ENCODE measurements at regions not wholly inside any gene's neighbourhood (a gene's known extent, or its start where the extent isn't known, plus 50 kb on each side); places are given as distances from the start of the nearest gene placed in this dataset.
"Not testable (repeated sequence)": the region's sequence is repeated elsewhere in the genome, so short reads cannot be mapped to it uniquely, and the experiment has no call there.

DNA sequence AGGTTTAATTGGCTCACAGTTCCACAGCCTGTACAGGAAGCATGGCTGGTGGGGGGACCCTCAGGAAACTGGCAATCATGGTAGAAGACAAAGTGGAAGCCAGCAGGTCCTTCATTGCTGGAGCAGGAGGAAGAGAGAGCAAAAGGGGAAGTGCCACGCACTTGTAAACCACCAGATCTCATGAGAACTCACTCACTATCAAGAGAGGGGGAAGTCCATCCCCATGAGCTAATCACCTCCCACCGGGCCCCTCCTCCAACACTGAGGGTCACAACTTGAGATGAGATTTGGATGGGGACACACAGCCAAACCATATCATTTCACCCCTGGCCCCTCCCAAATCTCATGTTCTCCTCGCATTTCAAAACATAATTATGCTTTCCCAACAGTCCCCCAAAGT, 171.9 kb upstream of the CACNA2D1 start:
- 79% methylated on average over 3 of the region's 3 CpGs for WGBS
- DNase-seq (ENCODE audit: extremely low spot score), result no peak
- no peak overlapping the region for H3K27ac ChIP-seq (ENCODE audit: low read depth)
- H3K4me1 ChIP-seq (ENCODE audit: insufficient read depth), result no peaks in the 10 kb centered on the region
- no peaks in the 10 kb centered on the region for H3K36me3 ChIP-seq (ENCODE audit: insufficient read depth)
- H3K4me3 ChIP-seq (ENCODE audit: low read depth, low read length), result no peak overlapping the region

DNA sequence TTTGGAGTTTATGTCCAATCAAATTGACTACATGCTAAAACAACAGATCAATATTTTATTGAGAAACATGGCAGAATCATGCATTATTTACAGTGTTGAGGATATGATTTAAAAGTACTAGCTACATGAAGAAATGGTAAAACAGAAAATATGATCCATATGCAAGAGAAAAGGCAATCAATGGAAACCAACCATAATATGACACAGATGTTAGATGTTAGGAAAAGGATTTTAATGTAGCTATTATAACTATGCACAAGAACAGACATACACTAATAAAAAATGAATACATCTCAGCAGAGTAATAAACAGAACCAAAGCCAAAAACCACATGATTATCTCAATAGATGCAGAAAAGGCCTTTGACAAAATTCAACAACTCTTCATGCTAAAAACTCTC, 166.2 kb upstream of the CACNA2D1 start:
- no peak for DNase-seq (ENCODE audit: extremely low spot score)
- Histone ChIP-seq H3K36me3 (ENCODE audit: insufficient read depth) (no peaks in the 10 kb centered on the region), H3K4me1 (ENCODE audit: insufficient read depth) (no peaks in the 10 kb centered on the region), H3K27ac (ENCODE audit: low read depth) (no peak overlapping the region), H3K4me3 (ENCODE audit: low read depth, low read length) (no peak overlapping the region)

DNA sequence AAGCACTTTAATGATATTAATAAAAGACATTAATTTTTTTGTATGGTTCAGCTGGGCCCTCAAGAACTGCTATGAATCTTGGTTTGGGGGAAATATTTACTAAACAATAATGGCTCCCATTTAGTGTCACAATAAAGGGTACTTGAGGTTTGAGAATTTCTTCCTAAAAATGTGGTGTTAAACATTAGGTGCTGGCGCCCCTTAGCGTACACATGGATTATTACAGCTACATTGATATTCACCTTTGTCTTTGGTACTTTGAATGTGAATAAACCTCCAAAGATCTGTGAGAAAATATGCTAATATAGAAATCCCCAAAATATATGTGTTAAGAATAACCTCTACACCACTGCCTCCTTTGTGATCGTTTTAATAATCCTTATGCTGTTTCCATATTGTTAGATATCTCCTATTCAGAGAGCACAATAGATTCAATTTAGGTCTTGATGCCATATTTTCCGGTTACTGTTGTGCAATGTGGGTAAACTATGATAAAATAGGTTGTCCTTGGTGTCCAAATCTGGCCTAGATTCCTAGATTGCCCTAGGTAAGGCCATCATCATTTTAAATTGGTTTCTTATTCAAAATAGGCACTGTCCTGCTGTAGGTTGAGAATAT, 161.8 kb upstream of the CACNA2D1 start:
- Histone ChIP-seq H3K36me3 (ENCODE audit: insufficient read depth) (no peaks in the 10 kb centered on the region), H3K4me1 (ENCODE audit: insufficient read depth) (no peaks in the 10 kb centered on the region), H3K4me3 (ENCODE audit: low read depth, low read length) (no peak overlapping the region), H3K27ac (ENCODE audit: low read depth) (no peak overlapping the region)
- 22% methylated on average over 4 of the region's 4 CpGs for WGBS
- no peak for DNase-seq (ENCODE audit: extremely low spot score)

DNA sequence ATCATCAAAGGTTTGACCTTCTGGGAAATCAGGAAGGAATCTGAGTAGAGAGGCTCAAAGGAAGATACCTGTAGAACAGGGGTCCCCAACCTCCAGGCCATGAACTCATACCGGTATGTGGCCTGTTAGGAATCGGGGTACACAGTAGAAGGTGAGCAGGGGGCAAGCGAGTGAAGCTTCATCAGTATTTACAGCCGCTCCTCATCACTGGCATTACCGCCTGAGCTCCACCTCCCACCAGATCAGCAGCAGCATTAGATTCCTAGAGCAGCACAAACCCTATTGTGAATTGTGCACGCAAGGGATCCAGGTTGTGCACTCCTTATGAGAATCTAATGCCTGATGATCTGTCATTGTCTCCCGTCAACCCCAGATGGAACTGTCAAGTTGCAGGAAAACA, 158.5 kb upstream of the CACNA2D1 start:
- no peak for DNase-seq (ENCODE audit: extremely low spot score)
- WGBS, result 98% methylated on average over 7 of the region's 7 CpGs
- no peak overlapping the region for H3K4me3 ChIP-seq (ENCODE audit: low read depth, low read length)
- no peaks in the 10 kb centered on the region for H3K36me3 ChIP-seq (ENCODE audit: insufficient read depth)
- no peak overlapping the region for H3K27ac ChIP-seq (ENCODE audit: low read depth)
- H3K4me1 ChIP-seq (ENCODE audit: insufficient read depth), result no peaks in the 10 kb centered on the region

DNA sequence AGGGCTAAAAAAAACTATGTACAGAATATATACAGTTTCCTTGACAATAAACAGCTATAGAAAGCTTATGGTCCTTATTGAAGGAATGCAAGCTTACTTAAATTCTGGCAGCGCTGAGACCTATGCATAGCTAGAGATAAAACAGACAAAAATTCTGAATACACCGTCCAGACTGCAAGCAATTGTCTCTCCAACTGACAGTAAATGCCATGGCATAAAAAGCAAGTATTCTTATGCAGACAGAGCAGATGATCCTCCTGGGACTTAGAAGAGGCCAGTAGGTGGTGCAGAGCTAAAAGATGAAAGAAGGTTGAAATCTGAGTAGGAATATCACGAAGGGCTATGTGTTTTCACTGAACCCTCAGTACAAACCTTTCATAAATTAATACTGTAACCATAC, 157.0 kb upstream of the CACNA2D1 start:
- no peak overlapping the region for H3K27ac ChIP-seq (ENCODE audit: low read depth)
- no peaks in the 10 kb centered on the region for H3K36me3 ChIP-seq (ENCODE audit: insufficient read depth)
- no peaks in the 10 kb centered on the region for H3K4me1 ChIP-seq (ENCODE audit: insufficient read depth)
- WGBS, result 31% methylated on average over 3 of the region's 3 CpGs
- no peak for DNase-seq (ENCODE audit: extremely low spot score)
- no peak overlapping the region for H3K4me3 ChIP-seq (ENCODE audit: low read depth, low read length)

DNA sequence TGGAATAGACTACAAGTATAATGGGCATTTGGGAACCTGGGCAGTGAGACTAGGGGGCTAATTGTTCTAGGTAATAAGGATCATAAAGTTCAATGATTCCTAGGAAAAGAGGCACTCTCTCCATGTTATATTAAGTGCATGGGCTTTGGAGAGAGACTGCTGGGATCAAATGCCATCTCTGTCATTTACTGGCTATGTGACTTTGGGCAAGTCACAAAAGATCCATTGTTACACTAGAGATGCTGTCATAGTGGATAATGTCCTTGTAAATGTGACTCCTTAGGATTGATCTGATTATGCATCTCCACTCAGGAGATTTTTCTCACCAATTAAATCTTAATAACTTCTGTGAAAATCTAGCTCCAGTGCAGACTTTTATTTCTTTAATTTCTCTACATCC, 156.3 kb upstream of the CACNA2D1 start:
- DNase-seq (ENCODE audit: extremely low spot score), result no peak
- Histone ChIP-seq H3K27ac (ENCODE audit: low read depth) (no peak overlapping the region), H3K4me3 (ENCODE audit: low read depth, low read length) (no peak overlapping the region), H3K4me1 (ENCODE audit: insufficient read depth) (no peaks in the 10 kb centered on the region), H3K36me3 (ENCODE audit: insufficient read depth) (no peaks in the 10 kb centered on the region)

DNA sequence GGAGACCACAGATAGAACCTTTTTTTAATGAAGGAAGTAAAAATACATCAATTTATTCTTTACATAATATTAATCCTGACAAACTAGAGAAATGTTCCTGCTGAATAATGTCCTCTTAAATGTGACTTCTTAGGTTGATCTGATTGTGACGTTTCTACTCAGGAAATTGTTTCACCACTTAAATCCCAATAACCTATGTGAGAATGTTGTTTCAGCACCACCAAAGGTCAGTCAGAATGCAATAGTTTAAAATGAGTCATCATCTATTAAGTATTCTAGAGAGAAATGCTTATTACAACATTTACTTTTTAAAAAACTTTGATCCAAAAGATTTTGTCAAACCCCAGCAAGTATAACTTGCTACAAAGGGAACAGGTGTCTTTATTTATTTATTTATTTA, 155.4 kb upstream of the CACNA2D1 start:
- Histone ChIP-seq H3K27ac (ENCODE audit: low read depth) (no peak overlapping the region), H3K4me3 (ENCODE audit: low read depth, low read length) (no peak overlapping the region), H3K36me3 (ENCODE audit: insufficient read depth) (no peaks in the 10 kb centered on the region), H3K4me1 (ENCODE audit: insufficient read depth) (no peaks in the 10 kb centered on the region)
- 62% methylated on average over 1 of the region's 1 CpG for WGBS
- no peak for DNase-seq (ENCODE audit: extremely low spot score)

DNA sequence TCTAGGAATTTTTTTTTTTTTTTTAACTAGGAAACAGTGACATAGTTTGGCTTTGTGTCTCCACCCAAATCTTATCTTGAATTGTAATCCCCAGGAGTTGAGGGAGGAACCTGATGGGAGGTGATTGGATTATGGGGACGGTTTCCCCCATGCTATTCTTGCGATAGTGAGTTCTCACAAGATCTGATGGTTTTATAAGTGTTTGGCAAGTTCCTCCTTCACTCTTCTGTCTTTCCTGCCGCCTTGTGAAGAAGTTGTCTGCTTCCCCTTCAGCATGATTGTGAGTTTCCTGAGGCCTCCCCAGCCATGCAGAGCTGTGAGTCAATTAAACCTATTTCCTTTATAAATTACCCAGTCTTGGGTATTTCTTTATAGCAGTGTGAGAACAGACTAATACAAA, 152.2 kb upstream of the CACNA2D1 start:
- H3K4me3 ChIP-seq (ENCODE audit: low read depth, low read length); H3K4me1 ChIP-seq (ENCODE audit: insufficient read depth); H3K27ac ChIP-seq (ENCODE audit: low read depth); DNase-seq (ENCODE audit: extremely low spot score); H3K36me3 ChIP-seq (ENCODE audit: insufficient read depth): not testable (repeated sequence)
- 72% methylated on average over 3 of the region's 3 CpGs for WGBS

DNA sequence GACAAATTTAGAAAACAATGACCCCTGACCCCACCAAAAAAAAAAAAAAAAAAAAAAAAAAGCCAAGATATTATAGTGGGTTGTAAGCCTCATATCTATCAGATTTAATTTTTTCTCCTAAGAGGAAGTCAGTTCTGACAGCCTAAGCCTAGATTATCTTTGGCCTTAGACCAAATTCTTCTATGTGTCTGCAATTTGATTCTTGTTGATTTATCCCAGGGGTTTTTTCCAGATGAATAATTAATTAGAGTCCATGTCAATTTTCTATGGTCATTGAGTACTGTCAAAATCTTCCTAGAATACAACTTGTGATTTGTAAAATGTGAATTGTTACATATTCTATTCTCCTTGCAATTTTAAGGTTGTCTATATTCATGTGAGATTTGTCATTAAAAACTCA, 151.6 kb upstream of the CACNA2D1 start:
- Histone ChIP-seq H3K4me1 (ENCODE audit: insufficient read depth) (no peaks in the 10 kb centered on the region), H3K27ac (ENCODE audit: low read depth) (no peak overlapping the region), H3K36me3 (ENCODE audit: insufficient read depth) (no peaks in the 10 kb centered on the region), H3K4me3 (ENCODE audit: low read depth, low read length) (no peak overlapping the region)
- DNase-seq (ENCODE audit: extremely low spot score), result no peak

DNA sequence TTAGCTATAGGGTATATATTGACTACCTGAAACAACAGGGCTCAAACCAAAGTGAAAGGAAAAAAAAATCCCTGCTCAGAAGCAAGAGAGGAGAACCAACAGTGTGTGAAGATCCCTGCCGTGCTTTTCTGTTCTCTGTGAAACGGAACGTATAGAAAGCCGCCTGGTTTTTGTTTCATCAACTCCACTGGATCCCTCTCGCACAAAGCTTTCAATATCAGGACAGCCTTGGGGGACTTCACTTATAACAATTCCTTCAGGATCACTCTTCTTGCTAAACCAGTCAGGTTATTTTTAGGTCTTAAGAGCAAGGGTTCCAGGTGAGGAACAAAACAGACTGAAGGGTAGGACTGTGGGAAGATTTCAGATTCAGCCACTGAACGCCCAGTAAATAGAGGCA, 151.1 kb upstream of the CACNA2D1 start:
- Histone ChIP-seq H3K4me1 (ENCODE audit: insufficient read depth) (no peaks in the 10 kb centered on the region), H3K4me3 (ENCODE audit: low read depth, low read length) (no peak overlapping the region), H3K27ac (ENCODE audit: low read depth) (no peak overlapping the region), H3K36me3 (ENCODE audit: insufficient read depth) (no peaks in the 10 kb centered on the region)
- 44% methylated on average over 6 of the region's 6 CpGs for WGBS
- DNase-seq (ENCODE audit: extremely low spot score), result no peak

DNA sequence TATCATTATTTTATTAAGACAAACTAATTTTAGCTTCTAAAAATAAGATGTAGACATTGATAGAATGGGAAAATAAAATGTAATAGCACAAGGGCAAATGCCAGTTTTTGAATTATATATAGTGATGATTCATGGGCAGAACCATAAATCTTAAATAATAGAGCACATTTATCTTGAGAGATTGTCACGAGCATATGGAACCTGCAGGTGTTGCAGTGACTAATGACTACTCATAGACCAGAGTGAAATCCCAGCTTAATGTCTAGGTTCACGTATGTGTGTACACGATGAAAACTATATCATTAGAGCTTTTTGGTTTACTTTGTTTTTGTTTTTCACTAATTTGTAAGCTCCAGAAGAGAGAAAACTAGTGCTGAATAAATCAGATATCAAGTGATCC, 150.2 kb upstream of the CACNA2D1 start:
- Histone ChIP-seq H3K4me3 (ENCODE audit: low read depth, low read length) (no peak overlapping the region), H3K36me3 (ENCODE audit: insufficient read depth) (no peaks in the 10 kb centered on the region), H3K4me1 (ENCODE audit: insufficient read depth) (no peaks in the 10 kb centered on the region), H3K27ac (ENCODE audit: low read depth) (no peak overlapping the region)
- DNase-seq (ENCODE audit: extremely low spot score), result no peak
- WGBS, result 84% methylated on average over 3 of the region's 3 CpGs

DNA sequence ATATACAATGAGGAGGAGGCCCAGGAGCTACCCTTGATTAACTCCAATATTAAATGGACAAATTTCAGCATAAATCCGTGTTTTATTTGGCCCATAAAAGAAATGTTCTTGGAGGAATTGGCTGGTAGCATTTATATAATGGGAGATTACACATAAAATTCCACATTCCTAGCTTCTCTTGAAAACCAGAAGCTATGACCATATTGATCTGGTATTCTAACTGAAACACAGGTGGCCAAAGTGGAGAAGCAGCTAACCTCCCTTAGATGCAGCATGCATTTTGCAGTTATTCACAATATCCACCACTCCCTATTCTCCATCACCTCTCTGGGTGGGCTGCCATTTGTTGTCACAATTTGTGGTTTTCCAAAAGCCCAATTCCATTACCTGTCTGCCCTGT, 148.8 kb upstream of the CACNA2D1 start:
- Histone ChIP-seq H3K27ac (ENCODE audit: low read depth) (no peak overlapping the region), H3K4me3 (ENCODE audit: low read depth, low read length) (no peak overlapping the region), H3K36me3 (ENCODE audit: insufficient read depth) (no peaks in the 10 kb centered on the region), H3K4me1 (ENCODE audit: insufficient read depth) (no peaks in the 10 kb centered on the region)
- DNase-seq (ENCODE audit: extremely low spot score), result no peak
- 87% methylated on average over 1 of the region's 1 CpG for WGBS

DNA sequence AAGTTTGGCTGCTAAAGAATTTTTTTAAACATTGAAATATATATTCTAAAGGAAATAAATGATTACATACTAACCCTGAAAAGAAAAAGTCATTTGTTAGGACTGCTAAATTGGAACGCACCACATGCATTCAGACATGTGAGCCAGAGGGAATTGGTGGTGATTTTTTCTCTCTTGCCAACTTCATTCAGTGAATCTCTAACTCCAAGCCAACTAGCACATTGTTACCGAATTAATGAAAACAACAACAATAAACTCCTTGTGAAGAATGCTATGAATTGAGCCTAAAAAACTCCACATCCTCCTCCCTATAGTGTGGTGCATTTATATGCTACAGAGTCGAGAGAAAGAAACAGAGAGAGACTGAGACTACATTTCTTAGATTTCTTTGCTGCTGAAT, 135.5 kb upstream of the CACNA2D1 start:
- Histone ChIP-seq H3K4me3 (ENCODE audit: low read depth, low read length) (no peak overlapping the region), H3K36me3 (ENCODE audit: insufficient read depth) (no peaks in the 10 kb centered on the region), H3K4me1 (ENCODE audit: insufficient read depth) (no peaks in the 10 kb centered on the region), H3K27ac (ENCODE audit: low read depth) (no peak overlapping the region)
- DNase-seq (ENCODE audit: extremely low spot score), result no peak
- 79% methylated on average over 3 of the region's 3 CpGs for WGBS

DNA sequence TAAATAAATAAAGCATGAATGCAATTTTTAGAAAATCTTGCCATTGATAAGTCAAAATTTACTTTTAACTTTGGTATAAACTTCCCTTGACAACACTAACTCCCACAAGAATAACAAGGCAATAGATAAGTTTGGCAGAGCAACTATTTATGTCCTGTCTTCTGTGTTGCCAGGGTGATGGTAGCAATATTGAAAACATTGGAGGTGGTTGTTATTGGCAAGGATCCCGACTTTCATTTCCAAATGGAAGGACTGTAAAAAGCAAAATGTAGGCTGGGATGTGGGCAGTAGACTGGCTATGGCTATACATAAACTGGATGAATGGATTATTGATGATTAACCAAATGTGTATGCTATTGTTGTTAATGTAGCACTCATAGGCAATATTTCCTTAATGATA, 134.9 kb upstream of the CACNA2D1 start:
- no peak for DNase-seq (ENCODE audit: extremely low spot score)
- Histone ChIP-seq H3K36me3 (ENCODE audit: insufficient read depth) (no peaks in the 10 kb centered on the region), H3K4me3 (ENCODE audit: low read depth, low read length) (no peak overlapping the region), H3K4me1 (ENCODE audit: insufficient read depth) (no peaks in the 10 kb centered on the region), H3K27ac (ENCODE audit: low read depth) (no peak overlapping the region)
- 34% methylated on average over 1 of the region's 1 CpG for WGBS

DNA sequence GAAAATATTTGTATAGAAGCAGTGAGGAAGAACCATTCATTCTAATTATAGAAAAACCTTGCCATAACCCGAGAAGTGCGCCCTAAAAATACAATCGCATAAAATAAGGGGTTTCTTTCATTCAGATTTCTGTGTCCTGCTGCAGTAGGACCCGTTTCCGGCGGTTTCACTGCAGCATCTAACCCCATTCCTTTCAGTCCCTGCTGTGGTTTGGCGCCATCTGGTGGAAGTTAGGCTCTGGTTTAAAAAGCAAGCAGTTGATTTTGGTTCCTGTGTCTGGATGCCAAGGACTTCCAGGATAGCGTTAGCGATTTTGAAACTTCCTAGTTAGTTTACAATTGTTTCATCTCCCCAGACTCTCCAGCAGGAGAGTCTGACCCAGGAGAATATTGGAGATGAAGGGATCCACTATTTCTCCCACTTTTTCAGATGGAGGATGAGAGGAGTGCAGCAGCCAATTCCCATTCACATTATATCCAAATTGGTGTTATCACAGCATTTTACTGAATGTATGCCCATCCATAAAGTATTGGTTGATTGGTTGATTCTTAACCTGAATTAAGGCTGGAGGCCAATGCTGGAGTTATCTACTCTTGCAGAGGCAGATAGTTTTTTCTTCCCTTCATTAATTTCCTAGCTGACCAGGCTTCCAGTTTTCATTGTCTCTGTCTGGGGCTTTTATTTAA, 128.8 kb upstream of the CACNA2D1 start:
- no peaks in the 10 kb centered on the region for H3K4me1 ChIP-seq (ENCODE audit: insufficient read depth)
- no peak overlapping the region for H3K4me3 ChIP-seq (ENCODE audit: low read depth, low read length)
- peak; percentile 76 for DNase-seq (ENCODE audit: extremely low spot score)
- 4% methylated on average over 9 of the region's 9 CpGs for WGBS
- no peak overlapping the region for H3K27ac ChIP-seq (ENCODE audit: low read depth)
- H3K36me3 ChIP-seq (ENCODE audit: insufficient read depth), result no peaks in the 10 kb centered on the region

Data from urinary bladder (tissue), 3 donors.